Brain microvascular endothelial cell (primary cell): ENCODE measurements at regions not wholly inside any gene's neighbourhood (a gene's known extent, or its start where the extent isn't known, plus 50 kb on each side); places are given as distances from the start of the nearest gene placed in this dataset.

Source experiments
- DNase-seq: peaks from one replicate; pipeline ENCODE4 v3.0.0-alpha.2; 2020
- H3K27ac ChIP-seq: fragments of 250-450 bp; sonication (Bioruptor Pico); 2 replicates; pipeline ENCODE4 v1.5.1; 2020; ENCODE audit warnings: mild to moderate bottlenecking, moderate library complexity
- H3K27me3 ChIP-seq: fragments of 250-450 bp; sonication (Bioruptor Pico); replicated peaks from 2 replicates; pipeline ENCODE4 v1.5.1; 2020; ENCODE audit warnings: mild to moderate bottlenecking
- H3K36me3 ChIP-seq: fragments of 250-450 bp; sonication (Bioruptor Pico); replicated peaks from 2 replicates; pipeline ENCODE4 v1.5.1; 2020; ENCODE audit warnings: mild to moderate bottlenecking
- H3K4me3 ChIP-seq: 2 replicates; pipeline ENCODE4 v1.5.1; 2011; ENCODE audit warnings: low read depth, mild to moderate bottlenecking, control low read depth, low read length, moderate library complexity
- CTCF ChIP-seq: IDR thresholded peaks from 2 replicates; pipeline ENCODE4 v1.5.1; 2011; ENCODE audit warnings: low read depth, mild to moderate bottlenecking, moderate library complexity, low read length, control low read depth, inconsistent platforms; ENCODE audit errors: missing control alignments
- in situ Hi-C: cut with HindIII; loops from 2 replicates; pipeline ENCODE4 v1.10.0; 2017; ENCODE audit warnings: low sequenced_read_pairs, low pct_ligation_motif_present

GRCh38 chr11:90364527-90364926 is 141.7 kb upstream of the CHORDC1 start:
- Histone ChIP-seq H3K27ac (no peak overlapping the region), H3K36me3 (no peaks in the 10 kb centered on the region), H3K27me3 (no peaks in the 10 kb centered on the region), H3K4me3 (no peak overlapping the region)
- no peak for DNase-seq
- TF ChIP-seq CTCF, result no peak
- in situ Hi-C loops, result no loop called here

- no peak for TF ChIP-seq CTCF
- no peaks in the 10 kb centered on the region for H3K27me3 ChIP-seq
- in situ Hi-C loops, result no loop called here
These were observed 140.9 kb upstream of the CHORDC1 start for GRCh38 chr11:90363739-90364138.

GRCh38 chr11:90355200-90355599 is 132.4 kb upstream of the CHORDC1 start:
- Histone ChIP-seq H3K27ac (no peak overlapping the region), H3K27me3 (no peaks in the 10 kb centered on the region), H3K4me3 (no peak overlapping the region), H3K36me3 (no peaks in the 10 kb centered on the region)
- no peak for TF ChIP-seq CTCF
- in situ Hi-C loops, result no loop called here
- no peak for DNase-seq

More at GRCh38 chr11:90363739-90364138, 140.9 kb upstream of the CHORDC1 start:
- H3K27ac ChIP-seq, result no peak overlapping the region
- H3K4me3 ChIP-seq, result no peak overlapping the region
- H3K36me3 ChIP-seq, result no peaks in the 10 kb centered on the region
- no peak for DNase-seq

GRCh38 chr11:90349731-90350130 is 126.9 kb upstream of the CHORDC1 start:
- H3K27ac ChIP-seq, result no peak overlapping the region
- no peaks in the 10 kb centered on the region for H3K36me3 ChIP-seq
- in situ Hi-C loops, result no loop called here
- no peak for DNase-seq
- no peak for TF ChIP-seq CTCF
- H3K27me3 ChIP-seq, result no peaks in the 10 kb centered on the region
- no peak overlapping the region for H3K4me3 ChIP-seq

- Histone ChIP-seq H3K4me3 (no peak overlapping the region), H3K27ac (no peak overlapping the region), H3K27me3 (no peaks in the 10 kb centered on the region), H3K36me3 (no peaks in the 10 kb centered on the region)
- no peak for DNase-seq
- in situ Hi-C loops, result no loop called here
- TF ChIP-seq CTCF, result no peak
These were observed 121.7 kb upstream of the CHORDC1 start for GRCh38 chr11:90344546-90344945.

- TF ChIP-seq CTCF, result no peak
- in situ Hi-C loops, result no loop called here
- Histone ChIP-seq H3K36me3 (no peaks in the 10 kb centered on the region), H3K4me3 (no peak overlapping the region), H3K27ac (no peak overlapping the region), H3K27me3 (no peaks in the 10 kb centered on the region)
- DNase-seq, result no peak
These were observed 120.8 kb upstream of the CHORDC1 start for GRCh38 chr11:90343673-90344072.
